Kidney (tissue), 13 donors: ENCODE measurements at regions not wholly inside any gene's neighbourhood (a gene's known extent, or its start where the extent isn't known, plus 50 kb on each side); places are given as distances from the start of the nearest gene placed in this dataset.

ENCODE experiments used
- DNase-seq, 5 donors: peaks; one replicate each; pipeline ENCODE4 v3.0.0-alpha.2; 2013 to 2020
- FAIRE-seq: peaks from 2 replicates; lab custom pipeline; 2012; peaks lifted over from hg19 to GRCh38; lab: Jason Lieb, UNC
- H3K27ac ChIP-seq, 2 donors: one replicate each; pipeline ENCODE4 v1.7.0; 2013; ENCODE audit warnings: low read depth in 2 of 2, low read length in 2 of 2, inconsistent platforms in 1 of 2
- H3K27me3 ChIP-seq: one replicate; pipeline ENCODE4 v1.7.1; 2013; ENCODE audit warnings: low read length, inconsistent platforms; ENCODE audit not compliant: control insufficient read depth, insufficient read depth
- H3K36me3 ChIP-seq, 3 donors: one replicate each; pipeline versions ENCODE4 v1.7.0 to v1.7.1; 2013; ENCODE audit warnings: low read length in 3 of 3, control low read depth in 1 of 3, inconsistent platforms in 1 of 3; ENCODE audit not compliant: insufficient read depth in 3 of 3, control insufficient read depth in 2 of 3
- H3K4me1 ChIP-seq, 3 donors: one replicate each; pipeline versions ENCODE4 v1.7.0 to v1.7.1; 2013; ENCODE audit warnings: low read length in 3 of 3, inconsistent platforms in 1 of 3, low read depth in 1 of 3; ENCODE audit not compliant: control insufficient read depth in 2 of 3, insufficient read depth in 2 of 3
- H3K4me3 ChIP-seq, 3 donors: one replicate each; pipeline versions ENCODE4 v1.7.0 to v1.8.1; 2013; ENCODE audit warnings: low read length in 3 of 3, control low read depth in 1 of 3, inconsistent platforms in 1 of 3
- H3K9ac ChIP-seq, 3 donors: one replicate each; pipeline versions ENCODE4 v1.7.0 to v1.7.1; 2013; ENCODE audit warnings: low read length in 3 of 3, control low read depth in 1 of 3, inconsistent platforms in 1 of 3
- H3K9me3 ChIP-seq, 3 donors: one replicate each; pipeline versions ENCODE4 v1.7.0 to v1.7.1; 2013; ENCODE audit warnings: low read length in 3 of 3, control low read depth in 1 of 3, inconsistent platforms in 1 of 3; ENCODE audit not compliant: control insufficient read depth in 2 of 3, insufficient read depth in 1 of 3
- CTCF ChIP-seq: IDR thresholded peaks from 3 replicates; pipeline ENCODE4 v1.5.1; 2012; ENCODE audit warnings: mild to moderate bottlenecking, moderate library complexity, borderline replicate concordance; ENCODE audit not compliant: insufficient read depth; ENCODE audit errors: extremely low read depth
- intact Hi-C: fragments of 100-400 bp; cut with DNase I; formaldehyde crosslinking; loops from one replicate; pipeline ENCODE4 v1.11.1; 2022
- donor health status: control.
- donor health status: control.
- donor health status: control.
- donor health status: control.
- donor health status: control.
- donor health status: DM: yes; HTN: yes; CAD: no.
- donor health status: Normal renal cell carcinoma (clear cell type).

GRCh38 chr6:97917369-97917768 lies 634.4 kb upstream of the MMS22L start:
- no peak overlapping the region for H3K27ac ChIP-seq
- no peak for TF ChIP-seq CTCF
- no peaks in the 10 kb centered on the region for H3K9me3 ChIP-seq
- no peaks in the 10 kb centered on the region for H3K27me3 ChIP-seq
- intact Hi-C loops: no loop called here
- DNase-seq: no peak
- no peaks in the 10 kb centered on the region for H3K4me1 ChIP-seq
- H3K4me3 ChIP-seq: no peak overlapping the region
- no peak for FAIRE-seq
- H3K36me3 ChIP-seq: no peaks in the 10 kb centered on the region
- H3K9ac ChIP-seq: no peak overlapping the region

DNA sequence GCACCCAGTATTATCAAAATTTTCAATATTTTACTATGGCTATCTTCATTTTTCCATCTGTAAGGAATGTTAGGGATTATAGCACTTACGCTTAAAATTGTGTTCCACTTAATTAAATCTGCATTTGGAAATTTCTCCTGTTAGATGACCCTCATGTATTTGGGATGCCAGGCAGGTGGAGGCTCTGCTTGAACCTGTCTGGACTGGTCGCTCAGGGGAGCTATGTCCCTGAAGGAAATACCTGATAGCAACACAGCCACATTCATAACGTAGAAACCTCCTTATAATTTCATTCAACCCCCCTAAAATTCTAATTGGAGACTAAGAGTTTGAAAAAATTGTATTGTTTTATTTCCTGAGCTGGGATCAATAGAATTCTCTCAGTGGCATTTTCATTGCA lies 636.0 kb upstream of the MMS22L start:
- no peaks in the 10 kb centered on the region for H3K9me3 ChIP-seq
- H3K4me3 ChIP-seq: no peak overlapping the region
- DNase-seq: no peak
- no peak for TF ChIP-seq CTCF
- FAIRE-seq: no peak
- H3K27me3 ChIP-seq: no peaks in the 10 kb centered on the region
- H3K4me1 ChIP-seq: no peaks in the 10 kb centered on the region
- H3K9ac ChIP-seq: no peak overlapping the region
- no peaks in the 10 kb centered on the region for H3K36me3 ChIP-seq
- intact Hi-C loops: no loop called here
- no peak overlapping the region for H3K27ac ChIP-seq

GRCh38 chr6:97919631-97920030 lies 636.6 kb upstream of the MMS22L start:
- no peak for FAIRE-seq
- Histone ChIP-seq H3K9ac (no peak overlapping the region), H3K27me3 (no peaks in the 10 kb centered on the region), H3K9me3 (no peaks in the 10 kb centered on the region), H3K4me3 (no peak overlapping the region), H3K4me1 (no peaks in the 10 kb centered on the region), H3K36me3 (no peaks in the 10 kb centered on the region), H3K27ac (no peak overlapping the region)
- intact Hi-C loops: no loop called here
- TF ChIP-seq CTCF: no peak
- DNase-seq: peak in 2 of 5 donors; percentile 15 to 40

- no peak for FAIRE-seq
- no peaks in the 10 kb centered on the region for H3K36me3 ChIP-seq
- no peak overlapping the region for H3K27ac ChIP-seq
- H3K9ac ChIP-seq: no peak overlapping the region
- H3K27me3 ChIP-seq: no peaks in the 10 kb centered on the region
- no peak overlapping the region for H3K4me3 ChIP-seq
- no peak for TF ChIP-seq CTCF
- intact Hi-C loops: no loop called here
- H3K4me1 ChIP-seq: no peaks in the 10 kb centered on the region
- no peak for DNase-seq
- H3K9me3 ChIP-seq: no peaks in the 10 kb centered on the region
These were observed 640.2 kb upstream of the MMS22L start for GRCh38 chr6:97923249-97923648.
